GM21423 (cell line): ENCODE measurements at regions not wholly inside any gene's neighbourhood (a gene's known extent, or its start where the extent isn't known, plus 50 kb on each side); places are given as distances from the start of the nearest gene placed in this dataset.
"Not testable (repeated sequence)": the region's sequence is repeated elsewhere in the genome, so short reads cannot be mapped to it uniquely, and the experiment has no call there.

Source experiments
- ATAC-seq: cut with Tn5 transposase; IDR thresholded peaks from one replicate; pipeline ENCODE4 v1.9.1; 2021; ENCODE audit warnings: mild to moderate bottlenecking, moderate library complexity; ENCODE audit not compliant: unreplicated experiment

DNA sequence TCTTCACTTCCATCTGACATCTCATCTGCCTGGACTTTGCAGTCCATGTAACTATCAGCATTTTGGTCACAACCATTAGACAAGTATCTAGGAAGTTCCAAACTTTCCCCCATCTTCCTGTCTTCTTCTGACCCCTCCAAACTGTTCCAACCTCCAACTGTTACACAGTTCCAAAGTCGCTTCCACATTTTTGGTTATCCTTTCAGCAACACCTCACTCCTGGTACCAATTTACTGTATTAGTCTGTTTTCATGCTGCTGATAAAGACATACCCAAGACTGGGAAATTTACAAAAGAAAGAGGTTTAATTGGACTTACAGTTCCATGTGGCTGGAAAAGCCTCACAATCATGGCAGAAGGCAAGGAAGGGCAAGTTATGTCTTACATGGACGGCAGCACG, 143.4 kb upstream of the OR4E1 start:
- ATAC-seq: not testable (repeated sequence)

GRCh38 chr14:21807975-21808374, 134.4 kb upstream of the OR4E1 start:
- no peak for ATAC-seq

DNA sequence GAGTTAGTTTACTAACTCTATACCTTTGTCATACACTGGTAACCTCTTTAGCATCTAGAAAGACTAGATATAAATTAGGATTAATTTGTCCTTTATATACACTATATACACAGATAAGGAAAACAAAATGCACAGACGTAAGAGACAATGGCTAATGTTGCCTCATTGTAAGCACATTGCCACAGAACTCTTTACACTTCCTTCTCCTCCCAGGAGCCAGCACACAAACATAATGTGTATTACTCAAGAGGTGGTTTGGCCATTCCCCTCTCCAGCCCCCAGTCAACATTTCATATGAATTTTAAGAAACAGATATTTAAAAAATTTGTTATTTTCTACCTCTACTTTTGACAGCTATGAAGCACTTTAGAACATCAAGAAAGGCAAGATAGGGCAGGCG, 131.4 kb upstream of the OR4E1 start:
- no peak for ATAC-seq

DNA sequence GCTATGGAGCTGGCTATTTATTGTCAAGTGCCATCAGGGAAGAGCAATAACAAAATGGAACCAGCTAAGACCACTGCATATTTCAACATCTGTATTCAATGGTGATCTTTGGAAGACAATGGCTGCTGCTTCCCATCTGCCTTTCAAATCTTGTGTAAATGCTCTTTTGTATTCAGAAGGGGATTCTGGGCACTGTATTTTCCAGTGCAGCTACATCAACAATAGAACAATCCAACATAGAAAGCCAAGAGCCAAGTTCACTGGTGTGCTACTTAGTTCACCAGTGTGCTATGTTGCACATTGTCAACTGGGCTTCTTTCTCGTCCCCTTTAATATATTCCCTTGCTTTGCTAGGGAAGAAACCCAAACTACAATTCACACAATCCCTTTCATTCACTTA, 128.8 kb upstream of the OR4E1 start:
- no peak for ATAC-seq

DNA sequence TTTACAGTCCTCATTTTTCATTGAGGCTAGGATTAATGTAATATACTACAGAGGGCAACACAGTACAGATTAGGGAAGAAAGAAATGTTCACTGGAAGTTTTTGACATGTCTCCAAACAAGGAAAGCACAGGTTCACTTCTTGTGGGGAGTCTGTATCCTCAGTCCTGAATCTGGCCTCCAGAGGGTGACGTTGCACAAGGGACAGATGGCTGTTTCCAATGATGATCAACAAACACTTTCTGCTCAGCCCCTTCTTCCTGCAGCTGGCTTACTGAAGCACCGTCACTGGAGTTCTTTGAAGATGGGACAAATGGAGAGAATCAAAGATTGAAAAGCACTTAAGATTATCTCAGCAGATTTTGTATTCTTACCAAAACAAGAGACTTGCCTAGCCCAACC, 123.3 kb upstream of the OR4E1 start:
- ATAC-seq: no peak

- ATAC-seq: no peak
Observed at GRCh38 chr14:21795456-21795855, 121.8 kb upstream of the OR4E1 start.

DNA sequence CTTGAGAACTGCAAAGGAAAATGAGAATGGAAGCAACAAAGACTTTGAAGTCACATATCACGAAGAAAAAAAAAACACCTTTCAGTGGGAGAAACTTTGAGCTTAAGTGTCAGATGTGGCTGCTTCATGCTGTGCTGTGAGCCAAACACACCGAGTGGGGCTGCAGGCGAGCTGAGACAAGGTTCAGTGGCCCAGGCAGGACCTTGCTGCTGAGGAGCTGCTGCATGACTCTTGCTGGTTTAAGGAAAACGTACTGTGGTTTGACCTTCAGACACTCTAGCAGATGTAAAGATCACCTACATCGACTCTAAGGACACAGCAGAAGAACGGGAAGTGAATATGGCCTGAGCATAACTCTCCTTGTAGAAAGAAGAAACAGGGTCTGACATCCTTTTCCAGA, 118.1 kb upstream of the OR4E1 start:
- ATAC-seq: no peak

GRCh38 chr14:21788687-21789086, 115.1 kb upstream of the OR4E1 start:
- not testable (repeated sequence) for ATAC-seq

GRCh38 chr14:21787242-21787641, 113.6 kb upstream of the OR4E1 start:
- not testable (repeated sequence) for ATAC-seq

DNA sequence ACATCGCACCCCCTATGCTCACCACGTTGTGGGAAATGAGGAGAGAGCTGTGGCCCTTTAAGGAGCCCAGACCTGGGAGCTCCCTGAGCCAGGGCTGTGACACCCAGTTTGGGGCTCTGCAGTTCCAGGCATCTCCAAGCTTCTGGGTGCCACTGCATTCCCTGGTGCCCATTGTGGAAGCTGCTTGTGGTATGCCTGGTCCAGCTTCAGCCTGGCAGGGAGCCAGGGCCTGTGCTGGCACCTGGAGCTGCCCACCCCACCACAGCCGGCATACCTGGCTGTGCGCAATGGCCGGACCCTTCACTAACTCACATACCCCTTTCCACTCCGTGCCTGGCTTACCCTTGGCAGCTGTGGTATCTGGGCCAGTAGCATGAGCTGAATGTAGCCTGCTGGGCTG, 107.9 kb upstream of the OR4E1 start:
- no peak for ATAC-seq

- ATAC-seq: no peak
Observed at GRCh38 chr14:21780429-21781084, 106.9 kb upstream of the OR4E1 start.

- ATAC-seq: no peak
Observed at GRCh38 chr14:21771671-21772070, 98.1 kb upstream of the OR4E1 start.

GRCh38 chr14:21768875-21769257, 95.2 kb upstream of the OR4E1 start:
- ATAC-seq: no peak

DNA sequence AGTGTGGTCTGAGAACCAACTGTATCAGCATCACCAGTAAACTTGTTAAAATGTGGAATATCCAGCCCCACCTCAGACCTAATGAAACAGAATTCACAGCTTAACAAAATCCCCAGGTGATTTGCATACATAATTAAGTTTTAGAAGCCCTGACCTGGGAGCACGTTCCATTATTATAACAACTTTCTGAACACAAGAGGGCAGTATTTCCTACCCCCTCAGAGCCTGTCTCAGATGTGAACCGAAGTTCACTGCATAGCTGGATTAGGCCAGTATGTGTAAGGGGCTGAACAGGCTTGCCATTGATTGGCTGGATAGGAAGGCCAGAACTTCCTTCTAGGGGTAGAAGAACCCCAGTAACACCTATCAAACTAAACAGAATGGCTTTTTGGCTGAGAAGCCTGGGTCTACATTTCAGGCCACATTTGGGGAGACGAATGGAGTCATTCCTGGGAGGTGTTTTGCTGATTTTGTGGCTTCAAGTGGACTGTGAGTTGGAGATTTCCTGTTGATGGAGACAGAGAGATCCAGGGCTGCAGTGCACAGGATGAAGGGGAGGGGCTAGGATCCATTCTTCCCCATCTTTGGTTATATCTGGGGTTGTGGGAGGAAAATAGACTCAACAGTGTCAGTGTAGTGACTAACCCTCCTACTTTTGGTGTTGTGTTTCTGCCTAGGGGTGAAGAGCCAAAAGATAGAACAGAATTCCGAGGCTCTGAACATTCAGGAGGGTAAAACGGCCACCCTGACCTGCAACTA, 94.7 kb upstream of the OR4E1 start:
- no peak for ATAC-seq

- ATAC-seq: not testable (repeated sequence)
Observed at GRCh38 chr14:21760360-21760759, 86.7 kb upstream of the OR4E1 start.

- no peak for ATAC-seq
Observed at GRCh38 chr14:21749306-21749868, 75.8 kb upstream of the OR4E1 start.

DNA sequence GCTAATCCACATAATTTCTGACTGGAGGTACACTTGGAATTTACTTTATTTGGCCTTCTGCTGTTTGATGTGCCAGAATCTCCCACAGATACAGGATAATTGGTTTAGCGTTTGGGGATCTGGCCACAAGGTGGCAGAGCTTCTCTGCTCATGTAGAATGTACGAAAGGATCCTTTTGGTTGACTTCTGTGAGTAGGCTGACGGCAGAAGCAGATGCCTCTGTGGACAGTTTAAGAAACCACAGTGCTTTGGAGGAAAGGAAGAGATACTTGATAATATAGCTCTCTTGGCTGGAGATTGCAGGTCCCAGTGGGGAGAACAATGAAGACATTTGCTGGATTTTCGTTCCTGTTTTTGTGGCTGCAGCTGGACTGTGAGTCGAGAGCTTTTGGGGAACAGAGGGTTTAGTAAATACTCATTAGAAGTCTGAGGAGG, 75.3 kb upstream of the OR4E1 start:
- ATAC-seq: no peak

DNA sequence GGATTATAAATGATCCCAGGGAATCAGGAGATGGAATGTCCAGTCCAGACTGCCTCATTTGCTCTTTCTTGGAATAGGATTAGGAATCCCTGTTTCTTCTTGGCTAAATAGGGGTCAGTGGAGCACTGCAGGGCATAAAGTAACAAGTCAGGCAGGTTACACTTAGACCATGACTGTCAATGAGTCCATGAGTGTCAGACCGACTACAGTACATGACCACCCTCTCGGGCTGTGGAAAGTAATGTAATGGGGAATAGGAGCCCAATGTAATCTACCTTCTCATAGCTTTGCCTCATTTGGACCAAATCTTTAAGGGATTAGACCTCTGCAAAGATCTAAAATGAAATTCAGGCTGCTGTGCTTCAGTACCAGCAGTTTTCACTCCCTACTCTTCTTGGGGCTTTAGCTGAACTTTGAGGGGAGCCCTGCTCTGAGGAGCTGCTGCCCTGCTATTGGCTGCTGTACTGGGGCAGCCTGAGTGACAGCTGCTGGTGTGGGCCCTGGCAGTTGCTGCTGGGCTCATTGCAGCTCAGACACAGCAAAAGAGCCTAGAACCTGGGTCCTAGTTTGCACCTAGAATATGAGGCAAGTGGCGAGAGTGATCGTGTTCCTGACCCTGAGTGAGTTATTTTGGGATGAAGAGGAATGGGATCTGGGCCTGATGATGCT, 62.2 kb upstream of the OR4E1 start:
- ATAC-seq: no peak

- no peak for ATAC-seq
Observed at GRCh38 chr14:21735200-21735599, 61.6 kb upstream of the OR4E1 start.

DNA sequence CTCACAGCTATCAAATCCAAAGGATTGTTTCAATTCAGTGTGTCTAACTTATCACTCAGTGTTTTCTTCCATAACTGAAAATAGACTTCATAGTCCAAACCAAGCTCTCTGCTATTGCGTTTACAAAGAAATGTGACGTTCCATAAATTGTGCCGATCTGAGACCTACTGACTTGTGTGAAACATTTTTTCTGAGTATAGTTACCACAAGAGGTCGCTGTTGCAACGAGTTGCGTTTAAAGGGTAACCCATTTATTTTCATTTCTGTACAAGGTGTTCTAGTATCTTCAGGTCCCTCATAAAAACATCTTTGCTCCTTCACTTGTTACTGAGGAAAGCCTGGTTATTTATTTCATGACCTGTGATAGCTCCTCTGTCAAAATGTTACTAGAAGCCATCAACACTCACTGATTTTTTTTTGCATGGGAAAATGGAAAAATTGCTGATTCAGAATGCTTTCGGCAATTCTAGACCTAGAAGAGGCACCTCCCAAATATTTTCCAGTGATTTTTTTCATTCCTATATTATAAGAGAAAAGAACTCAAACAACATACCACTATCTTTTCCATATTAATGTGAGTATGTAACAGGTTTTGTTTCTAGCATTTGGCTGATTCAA, 60.9 kb upstream of the OR4E1 start:
- ATAC-seq: no peak

DNA sequence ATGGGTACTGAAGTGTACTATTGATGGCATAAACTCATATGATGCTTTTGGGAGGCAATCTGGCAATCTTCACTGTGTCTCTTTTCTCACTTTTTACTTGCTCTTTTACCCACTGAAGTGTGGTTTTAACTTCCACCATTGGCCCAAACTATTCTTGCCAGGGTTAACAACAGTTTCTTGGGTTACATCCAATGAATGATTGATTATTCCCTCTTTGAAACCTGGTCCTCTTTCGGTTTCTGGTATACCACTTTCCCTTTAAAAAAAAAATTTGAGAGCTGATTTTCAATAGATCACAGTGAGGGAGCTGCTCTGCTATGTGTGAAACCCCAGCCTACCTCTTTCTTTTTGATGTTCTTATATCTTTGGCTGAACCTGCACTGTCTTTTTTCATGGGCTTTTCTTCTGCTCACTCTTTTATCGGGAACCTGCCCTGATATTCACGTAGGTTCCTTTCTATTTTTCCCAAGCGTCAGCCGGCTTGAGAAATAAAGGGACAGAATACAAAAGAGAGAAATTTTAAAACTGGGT, 56.1 kb upstream of the OR4E1 start:
- ATAC-seq: no peak
